Naive thymus-derived CD4-positive, alpha-beta T cell (primary cell): ENCODE measurements at regions not wholly inside any gene's neighbourhood (a gene's known extent, or its start where the extent isn't known, plus 50 kb on each side); places are given as distances from the start of the nearest gene placed in this dataset.

Experiments
- ATAC-seq: fragments of 150-1000 bp; cut with Tn5 transposase; 2 replicates; pipeline ENCODE4 v1.10.0; 2021; ENCODE audit warnings: mild to moderate bottlenecking, moderate library complexity
- CTCF ChIA-PET: fragments of 350-600 bp; sonication (Branson Sonifier 250); formaldehyde crosslinking; loops from one replicate; lab custom pipeline; 2021; ENCODE audit warnings: antibody characterized with exemption; lab: Charles Lee
- POLR2A ChIA-PET: fragments of 350-600 bp; sonication (Branson Sonifier 250); formaldehyde crosslinking; loops from one replicate; lab custom pipeline; 2021; ENCODE audit warnings: antibody characterized with exemption, inconsistent platforms; lab: Charles Lee
- DNase-seq, 9 donors: peaks; one replicate each; pipeline versions ENCODE4 v3.0.0 to v3.0.0-alpha.2; 2020 to 2022; ENCODE audit warnings: mixed read lengths in 1 of 9
- H3K27ac ChIP-seq: one replicate; pipeline ENCODE4 v1.7.0; 2013; ENCODE audit warnings: mild to moderate bottlenecking, low read depth, low read length, moderate library complexity
- H3K27me3 ChIP-seq, 2 donors: one replicate each; pipeline ENCODE4 v1.7.0; 2013; ENCODE audit warnings: low read length in 2 of 2, mild to moderate bottlenecking in 2 of 2, moderate library complexity in 2 of 2; ENCODE audit not compliant: control insufficient read depth in 2 of 2, insufficient read depth in 2 of 2
- H3K36me3 ChIP-seq, 3 experiments: 1 replicate in 2 of 3; 2 replicates in 1 of 3; pipeline ENCODE4 v1.7.0; 2013; ENCODE audit warnings: low read length in 3 of 3, mild to moderate bottlenecking in 3 of 3, moderate library complexity in 1 of 3; ENCODE audit not compliant: insufficient read depth in 3 of 3, control insufficient read depth in 2 of 3
- H3K4me1 ChIP-seq, 2 donors: one replicate each; pipeline ENCODE4 v1.7.0; 2013; ENCODE audit warnings: low read length in 2 of 2, mild to moderate bottlenecking in 2 of 2, moderate library complexity in 1 of 2; ENCODE audit not compliant: control insufficient read depth in 2 of 2, insufficient read depth in 2 of 2
- H3K4me3 ChIP-seq: 2 replicates; pipeline ENCODE4 v1.7.0; 2013; ENCODE audit warnings: mild to moderate bottlenecking, low read length
- H3K9me3 ChIP-seq, 3 experiments: 1 replicate in 2 of 3; 2 replicates in 1 of 3; pipeline ENCODE4 v1.7.0; 2013; ENCODE audit warnings: low read length in 3 of 3; ENCODE audit not compliant: control insufficient read depth in 2 of 3
- H3K27ac Mint-ChIP-seq, 9 donors: one replicate each; pipeline ENCODE4 v1.8.0; 2020 to 2022; ENCODE audit warnings: mixed read lengths in 9 of 9, mild to moderate bottlenecking in 8 of 9, moderate library complexity in 5 of 9, inconsistent platforms in 2 of 9
- H3K27me3 Mint-ChIP-seq, 5 donors: one replicate each; pipeline ENCODE4 v1.8.0; 2021 to 2022; ENCODE audit warnings: mixed read lengths in 5 of 5, mild to moderate bottlenecking in 1 of 5
- H3K36me3 Mint-ChIP-seq, 5 donors: one replicate each; pipeline ENCODE4 v1.8.0; 2020 to 2022; ENCODE audit warnings: mixed read lengths in 5 of 5, mild to moderate bottlenecking in 3 of 5, inconsistent platforms in 1 of 5
- H3K4me1 Mint-ChIP-seq, 7 donors: one replicate each; pipeline ENCODE4 v1.8.0; 2020 to 2022; ENCODE audit warnings: mixed read lengths in 7 of 7, mild to moderate bottlenecking in 3 of 7, inconsistent platforms in 1 of 7
- H3K4me3 Mint-ChIP-seq, 10 donors: one replicate each; pipeline ENCODE4 v1.8.0; 2020 to 2022; ENCODE audit warnings: mild to moderate bottlenecking in 10 of 10, mixed read lengths in 10 of 10, moderate library complexity in 6 of 10, inconsistent platforms in 2 of 10
- H3K9me3 Mint-ChIP-seq, 11 donors: one replicate each; pipeline ENCODE4 v1.8.0; 2020 to 2022; ENCODE audit warnings: mixed read lengths in 11 of 11, mild to moderate bottlenecking in 4 of 11, inconsistent platforms in 1 of 11, moderate library complexity in 1 of 11
- intact Hi-C, 2 donors: fragments of 100-400 bp; cut with micrococcal nuclease; formaldehyde crosslinking; loops; one replicate each; pipeline ENCODE4 v1.15.1; 2023

DNA sequence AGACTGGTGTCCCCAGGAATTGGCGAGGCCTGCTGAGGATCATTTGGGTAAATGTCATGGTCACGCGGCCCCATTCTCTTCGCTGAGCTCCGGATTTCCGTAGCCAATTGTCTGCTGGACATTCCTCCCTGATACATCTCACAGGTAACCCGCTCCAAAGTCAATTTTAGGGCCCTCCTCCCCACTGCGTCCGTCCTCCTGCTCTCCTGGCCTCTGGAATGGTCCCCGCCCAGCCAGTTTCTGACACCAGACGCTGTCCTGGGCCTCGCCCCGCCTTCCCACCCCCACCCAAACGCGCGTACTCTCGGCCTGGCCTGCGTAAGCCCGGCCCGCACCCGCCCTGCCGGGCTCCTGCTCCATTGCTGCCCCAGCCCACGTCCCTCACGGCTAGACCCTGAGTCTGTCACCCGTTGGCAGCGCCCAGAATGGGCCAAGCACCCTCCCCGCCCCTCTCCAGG lies 202.0 kb downstream of the AUH start:
- Histone ChIP-seq H3K9me3 (no peaks in the 10 kb centered on the region), H3K36me3 (no peaks in the 10 kb centered on the region), H3K27me3 (no peaks in the 10 kb centered on the region), H3K4me3 (no peak overlapping the region), H3K27ac (no peak overlapping the region), H3K4me1 (peaks cover 15 to 31% of the 10 kb centered on the region in 2 donors)
- CTCF ChIA-PET = no interaction called here
- Mint-ChIP-seq H3K9me3 (no peaks in the 10 kb centered on the region), H3K4me3 (peak overlapping the region in 1 of 10 donors; percentile 67), H3K36me3 (peaks cover 0 to 34% (median 0%) of the 10 kb centered on the region in 5 donors), H3K27ac (peak overlapping the region in 1 of 9 donors; percentile 73), H3K4me1 (peaks cover 13 to 85% (median 31%) of the 10 kb centered on the region in 7 donors), H3K27me3 (no peaks in the 10 kb centered on the region)
- ATAC-seq = no peak
- intact Hi-C loops = loop anchor here in 1 of 2 donors (5.0 kb wide), 2 partner anchors 188 to 203 kb away; partner anchors contain the start of gene AUH
- POLR2A ChIA-PET = no interaction called here
- peak in 1 of 9 donors; percentile 16 for DNase-seq

DNA sequence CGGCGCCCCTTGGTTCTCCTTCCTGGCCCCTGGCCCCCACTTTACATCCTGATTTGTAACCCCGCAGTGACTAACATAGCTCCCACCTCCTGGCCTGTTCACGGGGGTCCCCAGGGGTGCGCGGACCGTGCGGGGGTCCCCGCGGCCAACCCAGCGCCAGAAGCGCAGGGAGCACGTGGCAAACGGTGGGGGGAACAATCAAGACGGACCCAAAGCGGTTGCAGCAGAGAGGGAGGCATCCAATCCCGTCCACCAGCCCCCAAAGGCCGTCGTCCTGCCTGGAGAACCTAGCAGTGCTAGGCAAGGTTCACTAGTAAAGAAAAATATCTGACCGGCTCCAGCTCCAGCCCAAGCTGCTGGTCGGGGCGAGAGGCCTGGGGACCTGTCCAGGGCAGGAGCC lies 201.5 kb downstream of the AUH start:
- H3K27ac Mint-ChIP-seq = peak overlapping the region in 1 of 9 donors; percentile 52
- Histone ChIP-seq H3K4me3 (no peak overlapping the region), H3K27ac (no peak overlapping the region), H3K27me3 (no peaks in the 10 kb centered on the region), H3K9me3 (no peaks in the 10 kb centered on the region), H3K4me1 (peaks cover 15 to 36% of the 10 kb centered on the region in 2 donors), H3K36me3 (no peaks in the 10 kb centered on the region)
- no peak for DNase-seq
- ChIA-PET POLR2A (no interaction called here), CTCF (no interaction called here)
- no peak for ATAC-seq
- peaks cover 0 to 29% (median 0%) of the 10 kb centered on the region in 5 donors for H3K36me3 Mint-ChIP-seq
- peaks cover 13 to 85% (median 35%) of the 10 kb centered on the region in 7 donors for H3K4me1 Mint-ChIP-seq
- H3K27me3 Mint-ChIP-seq = no peaks in the 10 kb centered on the region
- intact Hi-C loops = loop anchor here in 1 of 2 donors (5.0 kb wide), 2 partner anchors 187 to 202 kb away; partner anchors contain the start of gene AUH
- no peaks in the 10 kb centered on the region for H3K9me3 Mint-ChIP-seq
- H3K4me3 Mint-ChIP-seq = no peak overlapping the region

GRCh38 chr9:91160599-91161464 lies 200.9 kb downstream of the AUH start:
- peak in 1 of 9 donors; percentile 20 for DNase-seq
- Histone ChIP-seq H3K4me3 (no peak overlapping the region), H3K27ac (no peak overlapping the region), H3K36me3 (no peaks in the 10 kb centered on the region), H3K4me1 (peaks cover 15 to 38% of the 10 kb centered on the region in 2 donors), H3K9me3 (no peaks in the 10 kb centered on the region), H3K27me3 (no peaks in the 10 kb centered on the region)
- Mint-ChIP-seq H3K27me3 (no peaks in the 10 kb centered on the region), H3K27ac (peak overlapping the region in 1 of 9 donors; percentile 97), H3K9me3 (no peaks in the 10 kb centered on the region), H3K4me3 (peak overlapping the region in 1 of 10 donors; percentile 89), H3K36me3 (peaks cover 0 to 22% (median 0%) of the 10 kb centered on the region in 5 donors), H3K4me1 (peaks cover 13 to 83% (median 35%) of the 10 kb centered on the region in 7 donors)
- CTCF ChIA-PET = no interaction called here
- no peak for ATAC-seq
- POLR2A ChIA-PET = no interaction called here
- intact Hi-C loops = loop anchor here in 1 of 2 donors (5.0 kb wide), 2 partner anchors 186 to 201 kb away; partner anchors contain the start of gene AUH

- Mint-ChIP-seq H3K27me3 (no peaks in the 10 kb centered on the region), H3K9me3 (no peaks in the 10 kb centered on the region), H3K36me3 (peaks cover 0 to 14% (median 0%) of the 10 kb centered on the region in 5 donors), H3K4me1 (peaks cover 13 to 82% (median 35%) of the 10 kb centered on the region in 7 donors), H3K27ac (peak overlapping the region in 4 of 9 donors; percentile 17 to 97 (median 56)), H3K4me3 (peak overlapping the region in 8 of 10 donors; percentile 39 to 89 (median 60))
- H3K27ac ChIP-seq = no peak overlapping the region
- no peaks in the 10 kb centered on the region for H3K27me3 ChIP-seq
- no peaks in the 10 kb centered on the region for H3K9me3 ChIP-seq
- intact Hi-C loops = loop anchor here in 1 of 2 donors (1.0 to 5.0 kb wide), 4 partner anchors 17 to 201 kb away; partner anchors contain the start of gene AUH
- ATAC-seq = no peak
- H3K4me3 ChIP-seq = no peak overlapping the region
- ChIA-PET CTCF (no interaction called here), POLR2A (no interaction called here)
- no peaks in the 10 kb centered on the region for H3K36me3 ChIP-seq
- DNase-seq = no peak
- H3K4me1 ChIP-seq = peaks cover 15 to 38% of the 10 kb centered on the region in 2 donors
Observed at GRCh38 chr9:91161465-91162300, 200.0 kb downstream of the AUH start.

DNA sequence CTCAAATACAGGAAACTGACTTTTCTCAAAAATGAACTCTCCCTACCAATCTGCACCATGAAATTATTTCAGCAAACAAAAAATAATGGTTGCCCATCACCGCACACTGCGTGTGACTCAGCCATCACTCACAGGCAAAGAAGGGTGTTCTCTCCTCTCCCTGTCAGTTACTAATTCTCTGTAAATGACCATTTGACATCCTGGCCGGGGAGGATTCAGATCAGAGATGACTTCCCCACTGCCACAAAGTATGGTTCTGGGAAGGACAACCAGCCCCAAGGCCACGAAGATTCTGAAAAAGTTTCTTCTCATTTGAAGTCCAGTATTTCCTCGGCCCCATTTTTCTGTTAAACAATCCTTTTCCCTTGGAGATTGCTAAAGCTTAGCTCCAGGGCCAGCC lies 199.4 kb downstream of the AUH start:
- peak overlapping the region; percentile 39 to 89 (median 60) for H3K4me3 Mint-ChIP-seq
- Histone ChIP-seq H3K4me3 (no peak overlapping the region), H3K36me3 (no peaks in the 10 kb centered on the region), H3K27me3 (no peaks in the 10 kb centered on the region), H3K27ac (no peak overlapping the region), H3K4me1 (peaks cover 15 to 38% of the 10 kb centered on the region in 2 donors), H3K9me3 (no peaks in the 10 kb centered on the region)
- H3K36me3 Mint-ChIP-seq = peaks cover 0 to 11% (median 0%) of the 10 kb centered on the region in 5 donors
- CTCF ChIA-PET = no interaction called here
- peaks cover 13 to 80% (median 35%) of the 10 kb centered on the region in 7 donors for H3K4me1 Mint-ChIP-seq
- POLR2A ChIA-PET = no interaction called here
- peak overlapping the region in 8 of 9 donors; percentile 2 to 97 (median 26) for H3K27ac Mint-ChIP-seq
- no peaks in the 10 kb centered on the region for H3K27me3 Mint-ChIP-seq
- intact Hi-C loops = loop anchor here in 1 of 2 donors (1.0 to 5.0 kb wide), 4 partner anchors 16 to 200 kb away; partner anchors contain the start of gene AUH
- DNase-seq = peak in 1 of 9 donors; percentile 30
- H3K9me3 Mint-ChIP-seq = no peaks in the 10 kb centered on the region
- ATAC-seq = peak; percentile 58
